Central memory CD8-positive, alpha-beta T cell (primary cell): ENCODE measurements at regions not wholly inside any gene's neighbourhood (a gene's known extent, or its start where the extent isn't known, plus 50 kb on each side); places are given as distances from the start of the nearest gene placed in this dataset.
"Not testable (repeated sequence)": the region's sequence is repeated elsewhere in the genome, so short reads cannot be mapped to it uniquely, and the experiment has no call there.

Experiments
- ATAC-seq: fragments of 150-1000 bp; cut with Tn5 transposase; replicated peaks from 2 replicates; pipeline ENCODE4 v1.10.0; 2022; ENCODE audit warnings: mild to moderate bottlenecking, moderate FRiP score, moderate number of reproducible peaks; ENCODE audit not compliant: poor library complexity, severe bottlenecking; ENCODE audit errors: extremely low read depth
- DNase-seq, 2 donors: peaks; one replicate each; pipeline ENCODE4 v3.0.0; 2021; ENCODE audit warnings: low spot score in 2 of 2
- H3K27ac Mint-ChIP-seq: one replicate; pipeline ENCODE4 v1.8.0; 2022; ENCODE audit warnings: low read depth, mild to moderate bottlenecking, moderate library complexity, mixed read lengths
- H3K27me3 Mint-ChIP-seq: one replicate; pipeline ENCODE4 v1.8.0; 2022; ENCODE audit warnings: mixed read lengths
- H3K36me3 Mint-ChIP-seq: one replicate; pipeline ENCODE4 v1.8.0; 2022; ENCODE audit warnings: mild to moderate bottlenecking, moderate library complexity, mixed read lengths; ENCODE audit not compliant: insufficient read depth
- H3K4me1 Mint-ChIP-seq: one replicate; pipeline ENCODE4 v1.8.0; 2022; ENCODE audit warnings: mixed read lengths
- H3K4me3 Mint-ChIP-seq: one replicate; pipeline ENCODE4 v1.8.0; 2022; ENCODE audit warnings: mild to moderate bottlenecking, moderate library complexity, mixed read lengths
- H3K9me3 Mint-ChIP-seq: one replicate; pipeline ENCODE4 v1.8.0; 2022; ENCODE audit warnings: mixed read lengths

DNA sequence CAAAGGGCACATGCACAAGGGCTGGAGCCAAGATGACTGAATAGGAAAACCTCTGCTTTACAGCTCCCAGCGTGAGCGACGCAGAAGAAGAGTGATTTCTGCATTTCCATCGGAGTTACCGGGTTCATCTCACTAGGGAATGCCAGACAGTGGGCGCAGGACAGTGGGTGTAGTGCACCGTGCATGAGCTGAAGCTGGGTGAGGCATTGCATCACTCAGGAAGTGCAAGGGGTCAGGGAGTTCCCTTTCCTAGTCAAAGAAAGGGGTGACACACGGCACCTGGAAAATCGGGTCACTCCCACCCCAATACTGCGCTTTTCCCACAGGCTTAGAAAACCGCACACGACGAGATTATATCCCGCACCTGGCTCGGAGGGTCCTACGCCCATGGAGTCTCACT, 64.5 kb upstream of the HTR1E start:
- H3K4me1 Mint-ChIP-seq, H3K27me3 Mint-ChIP-seq, DNase-seq, H3K27ac Mint-ChIP-seq, ATAC-seq, H3K4me3 Mint-ChIP-seq, H3K36me3 Mint-ChIP-seq: not testable (repeated sequence)
- H3K9me3 Mint-ChIP-seq, result peaks cover 36% of the 10 kb centered on the region

DNA sequence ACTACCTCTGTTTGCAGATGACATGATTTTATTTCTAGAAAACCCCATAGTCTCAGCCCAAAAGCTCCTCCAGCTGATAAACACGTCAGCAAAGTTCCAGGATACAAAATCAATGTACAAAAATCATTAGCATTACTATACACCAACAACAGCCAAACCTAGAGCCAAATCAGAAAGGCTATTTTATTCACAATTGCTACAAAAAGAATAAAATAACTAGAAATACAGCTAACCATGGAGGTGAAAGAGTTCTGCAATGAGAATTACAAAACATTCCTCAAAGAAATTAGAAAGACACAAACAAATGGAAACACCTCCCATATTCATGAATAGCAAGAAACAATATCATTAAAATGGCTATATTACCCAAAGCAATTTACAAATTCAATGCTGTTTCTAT, 65.6 kb upstream of the HTR1E start:
- H3K36me3 Mint-ChIP-seq, result peaks cover 2% of the 10 kb centered on the region
- H3K27ac Mint-ChIP-seq, result no peak overlapping the region
- no peaks in the 10 kb centered on the region for H3K27me3 Mint-ChIP-seq
- no peak overlapping the region for H3K4me3 Mint-ChIP-seq
- peaks cover 36% of the 10 kb centered on the region for H3K9me3 Mint-ChIP-seq
- DNase-seq (no peak), ATAC-seq (no peak)
- H3K4me1 Mint-ChIP-seq, result no peaks in the 10 kb centered on the region

DNA sequence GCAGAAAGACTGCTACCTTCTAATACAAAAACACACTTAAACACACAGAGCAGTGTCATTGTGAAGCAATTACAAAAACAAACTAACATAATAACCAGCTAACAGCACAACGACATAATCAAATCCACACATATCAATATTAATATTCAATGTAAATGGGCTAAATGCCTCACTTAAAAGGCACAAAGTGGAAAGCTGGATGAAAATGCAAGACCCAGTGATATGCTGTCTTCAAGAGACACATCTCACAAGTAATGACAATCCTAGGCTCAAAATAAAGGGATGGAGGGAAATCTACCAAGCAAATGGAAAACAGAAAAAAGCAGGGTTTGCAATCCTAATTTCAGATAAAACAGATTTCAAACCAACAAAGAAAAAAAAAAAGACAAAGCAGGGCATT, 67.8 kb upstream of the HTR1E start:
- Mint-ChIP-seq H3K4me1 (no peaks in the 10 kb centered on the region), H3K9me3 (peaks cover 41% of the 10 kb centered on the region), H3K27me3 (no peaks in the 10 kb centered on the region), H3K36me3 (peaks cover 2% of the 10 kb centered on the region), H3K27ac (no peak overlapping the region), H3K4me3 (no peak overlapping the region)
- ATAC-seq (no peak), DNase-seq (no peak)

GRCh38 chr6:86859513-86859912, 77.8 kb upstream of the HTR1E start:
- Mint-ChIP-seq H3K4me1 (no peaks in the 10 kb centered on the region), H3K27ac (no peak overlapping the region), H3K27me3 (no peaks in the 10 kb centered on the region), H3K9me3 (no peaks in the 10 kb centered on the region), H3K36me3 (no peaks in the 10 kb centered on the region), H3K4me3 (no peak overlapping the region)
- no peak for ATAC-seq
- DNase-seq, result no peak

DNA sequence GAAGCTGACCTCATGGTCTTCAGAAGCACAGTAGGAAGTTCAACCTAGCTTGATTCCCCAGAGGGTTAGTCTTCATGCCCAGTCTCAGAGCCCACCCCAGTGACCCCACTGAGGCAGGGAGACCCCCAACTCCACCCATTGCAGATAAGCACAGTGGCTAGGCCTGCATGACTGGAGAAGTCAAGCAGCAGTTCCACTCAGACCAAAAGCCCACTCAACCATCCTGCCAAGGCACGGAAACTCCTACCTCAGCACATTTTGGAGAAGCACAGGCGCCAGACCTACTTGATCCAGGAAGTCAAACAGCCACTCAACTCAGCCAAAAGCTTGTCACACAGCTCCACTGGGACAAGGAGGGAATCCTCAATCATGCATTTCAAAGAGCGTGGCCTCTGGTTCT, 78.4 kb upstream of the HTR1E start:
- no peaks in the 10 kb centered on the region for H3K4me1 Mint-ChIP-seq
- no peaks in the 10 kb centered on the region for H3K27me3 Mint-ChIP-seq
- H3K27ac Mint-ChIP-seq, result no peak overlapping the region
- DNase-seq (no peak), ATAC-seq (no peak)
- no peaks in the 10 kb centered on the region for H3K36me3 Mint-ChIP-seq
- no peak overlapping the region for H3K4me3 Mint-ChIP-seq
- no peaks in the 10 kb centered on the region for H3K9me3 Mint-ChIP-seq

DNA sequence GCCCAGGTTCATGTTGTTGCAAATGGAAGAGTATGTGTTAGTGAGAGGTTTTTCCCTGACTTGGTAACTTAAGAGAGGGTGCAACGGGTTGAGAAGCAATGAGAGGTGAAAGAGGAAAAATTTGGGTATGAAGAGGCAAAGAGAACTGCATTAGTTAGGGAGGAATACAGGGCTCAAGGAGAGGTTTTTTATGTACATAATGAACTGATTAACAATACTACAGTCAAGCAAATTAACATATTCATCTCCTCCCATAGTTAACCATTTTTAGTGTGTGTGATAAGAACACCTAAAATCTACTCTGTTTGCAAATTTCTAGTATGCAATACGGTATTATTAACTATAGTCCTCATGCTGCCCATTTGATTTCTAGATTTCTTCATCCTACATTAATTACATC, 79.5 kb upstream of the HTR1E start:
- Mint-ChIP-seq H3K9me3 (no peaks in the 10 kb centered on the region), H3K4me3 (no peak overlapping the region), H3K27ac (no peak overlapping the region), H3K27me3 (no peaks in the 10 kb centered on the region), H3K4me1 (no peaks in the 10 kb centered on the region), H3K36me3 (no peaks in the 10 kb centered on the region)
- ATAC-seq, result no peak
- no peak for DNase-seq

- no peak overlapping the region for H3K4me3 Mint-ChIP-seq
- H3K4me1 Mint-ChIP-seq, result no peaks in the 10 kb centered on the region
- no peak for ATAC-seq
- H3K9me3 Mint-ChIP-seq, result no peaks in the 10 kb centered on the region
- DNase-seq, result no peak
- H3K36me3 Mint-ChIP-seq, result no peaks in the 10 kb centered on the region
- H3K27ac Mint-ChIP-seq, result no peak overlapping the region
- no peaks in the 10 kb centered on the region for H3K27me3 Mint-ChIP-seq
Measured at GRCh38 chr6:86856937-86857563, 80.3 kb upstream of the HTR1E start.

DNA sequence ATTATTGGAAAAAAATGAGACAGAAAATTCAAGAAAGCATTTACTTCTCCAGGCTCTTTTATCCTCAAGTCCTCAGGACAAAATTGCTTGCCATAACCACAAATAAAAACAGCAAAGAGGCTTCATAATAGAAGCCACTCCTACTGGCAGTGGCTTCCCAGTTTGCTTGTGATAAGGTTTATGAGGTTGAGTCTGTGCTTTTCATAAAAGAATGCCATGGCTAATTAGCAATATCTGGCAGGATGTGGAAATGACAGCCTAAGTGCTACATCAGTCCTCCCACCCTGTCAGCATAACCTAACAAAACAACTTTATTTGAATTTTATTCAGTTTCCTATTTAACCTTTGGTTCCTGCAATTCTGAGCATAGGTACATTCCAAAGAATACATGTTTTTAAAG, 80.9 kb upstream of the HTR1E start:
- no peaks in the 10 kb centered on the region for H3K27me3 Mint-ChIP-seq
- no peaks in the 10 kb centered on the region for H3K9me3 Mint-ChIP-seq
- ATAC-seq (no peak), DNase-seq (no peak)
- no peak overlapping the region for H3K4me3 Mint-ChIP-seq
- H3K36me3 Mint-ChIP-seq, result no peaks in the 10 kb centered on the region
- H3K27ac Mint-ChIP-seq, result no peak overlapping the region
- no peaks in the 10 kb centered on the region for H3K4me1 Mint-ChIP-seq

DNA sequence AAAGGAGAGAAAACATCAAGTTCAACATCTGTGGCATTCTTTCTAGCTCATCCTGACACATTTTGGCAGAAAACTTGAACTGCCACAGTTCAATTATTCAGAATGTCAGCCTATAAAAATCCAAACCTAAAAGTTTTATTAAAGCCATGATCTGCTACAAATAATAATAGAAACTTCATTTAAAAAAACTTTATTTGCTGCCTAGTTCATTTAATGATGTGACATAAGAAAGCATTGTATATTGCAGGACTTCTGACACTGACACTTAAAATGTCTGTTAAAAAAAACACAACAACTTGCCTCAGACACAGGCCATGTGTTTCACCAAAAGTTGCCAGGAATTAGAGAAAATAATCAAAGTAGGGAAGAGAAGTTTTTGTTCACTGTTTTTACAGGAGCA, 88.3 kb upstream of the HTR1E start:
- no peak overlapping the region for H3K27ac Mint-ChIP-seq
- no peak for ATAC-seq
- no peaks in the 10 kb centered on the region for H3K27me3 Mint-ChIP-seq
- H3K36me3 Mint-ChIP-seq, result peaks cover 4% of the 10 kb centered on the region
- H3K9me3 Mint-ChIP-seq, result peaks cover 10% of the 10 kb centered on the region
- DNase-seq, result no peak
- no peaks in the 10 kb centered on the region for H3K4me1 Mint-ChIP-seq
- no peak overlapping the region for H3K4me3 Mint-ChIP-seq

DNA sequence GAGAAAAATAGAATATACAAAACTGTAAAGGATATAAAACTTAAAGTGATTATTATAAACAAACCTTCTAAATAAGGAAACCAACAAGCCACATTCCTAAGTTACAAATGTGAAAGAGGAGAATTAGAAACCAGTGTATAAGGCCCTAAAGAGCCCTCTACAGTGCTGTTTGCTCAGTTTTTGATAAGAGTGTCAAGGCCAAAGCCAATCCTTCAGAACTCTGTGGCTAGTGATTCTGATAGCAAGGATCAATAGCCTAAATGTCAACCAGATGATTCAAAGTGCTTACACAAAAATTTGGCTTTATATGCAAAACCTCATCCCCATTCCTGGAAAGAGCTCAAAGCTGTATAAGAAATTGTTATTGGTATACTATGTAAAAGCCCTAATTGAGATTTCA, 104.6 kb upstream of the HTR1E start:
- Mint-ChIP-seq H3K27me3 (no peaks in the 10 kb centered on the region), H3K9me3 (peaks cover 5% of the 10 kb centered on the region), H3K4me3 (no peak overlapping the region), H3K36me3 (no peaks in the 10 kb centered on the region), H3K27ac (no peak overlapping the region), H3K4me1 (no peaks in the 10 kb centered on the region)
- DNase-seq (no peak), ATAC-seq (no peak)

- H3K27me3 Mint-ChIP-seq, result no peaks in the 10 kb centered on the region
- H3K27ac Mint-ChIP-seq, result no peak overlapping the region
- no peaks in the 10 kb centered on the region for H3K36me3 Mint-ChIP-seq
- H3K9me3 Mint-ChIP-seq, result peaks cover 5% of the 10 kb centered on the region
- DNase-seq (no peak), ATAC-seq (no peak)
- H3K4me1 Mint-ChIP-seq, result no peaks in the 10 kb centered on the region
- no peak overlapping the region for H3K4me3 Mint-ChIP-seq
Measured at GRCh38 chr6:86825436-86825835, 111.9 kb upstream of the HTR1E start.

GRCh38 chr6:86822747-86823146, 114.6 kb upstream of the HTR1E start:
- Mint-ChIP-seq H3K4me3 (no peak overlapping the region), H3K9me3 (peaks cover 5% of the 10 kb centered on the region), H3K27me3 (no peaks in the 10 kb centered on the region), H3K4me1 (no peaks in the 10 kb centered on the region), H3K36me3 (no peaks in the 10 kb centered on the region), H3K27ac (no peak overlapping the region)
- DNase-seq (no peak), ATAC-seq (no peak)

DNA sequence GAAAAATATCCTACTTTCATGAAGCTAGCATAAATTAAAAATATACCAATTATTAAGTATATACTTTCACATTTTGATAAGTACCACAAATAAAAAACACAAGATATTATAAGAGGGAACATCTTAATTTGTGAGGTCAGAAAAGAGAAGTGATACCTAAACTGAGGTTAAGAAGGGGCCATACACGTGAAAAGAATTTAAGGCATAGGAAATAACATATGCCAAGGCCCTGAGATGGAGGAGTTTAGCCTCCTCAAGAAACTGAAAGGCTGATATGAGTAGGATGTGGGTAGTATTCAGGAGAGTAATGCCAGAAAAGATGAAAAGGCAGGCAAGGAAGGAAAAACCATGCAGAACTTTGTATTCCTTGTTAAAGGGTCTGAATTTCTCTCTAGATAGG, 116.6 kb upstream of the HTR1E start:
- DNase-seq (no peak), ATAC-seq (no peak)
- Mint-ChIP-seq H3K27me3 (no peaks in the 10 kb centered on the region), H3K4me1 (no peaks in the 10 kb centered on the region), H3K36me3 (no peaks in the 10 kb centered on the region), H3K4me3 (no peak overlapping the region), H3K27ac (no peak overlapping the region), H3K9me3 (peaks cover 5% of the 10 kb centered on the region)

GRCh38 chr6:86793649-86794048, 143.7 kb upstream of the HTR1E start:
- peaks cover 7% of the 10 kb centered on the region for H3K9me3 Mint-ChIP-seq
- no peaks in the 10 kb centered on the region for H3K27me3 Mint-ChIP-seq
- H3K27ac Mint-ChIP-seq, result no peak overlapping the region

More at GRCh38 chr6:86793649-86794048, 143.7 kb upstream of the HTR1E start:
- Mint-ChIP-seq H3K36me3 (no peaks in the 10 kb centered on the region), H3K4me1 (no peaks in the 10 kb centered on the region), H3K4me3 (no peak overlapping the region)
- DNase-seq, result no peak
- ATAC-seq, result no peak
